ENCODE measurements at regions not wholly inside any gene's neighbourhood (a gene's known extent, or its start where the extent isn't known, plus 50 kb on each side); places are given as distances from the start of the nearest gene placed in this dataset.
"Not testable (repeated sequence)": the region's sequence is repeated elsewhere in the genome, so short reads cannot be mapped to it uniquely, and the experiment has no call there.

GRCh38 chr7:114076392-114077157 is 157.8 kb upstream of the PPP1R3A start:
- not testable (repeated sequence) for DNase-seq

DNA sequence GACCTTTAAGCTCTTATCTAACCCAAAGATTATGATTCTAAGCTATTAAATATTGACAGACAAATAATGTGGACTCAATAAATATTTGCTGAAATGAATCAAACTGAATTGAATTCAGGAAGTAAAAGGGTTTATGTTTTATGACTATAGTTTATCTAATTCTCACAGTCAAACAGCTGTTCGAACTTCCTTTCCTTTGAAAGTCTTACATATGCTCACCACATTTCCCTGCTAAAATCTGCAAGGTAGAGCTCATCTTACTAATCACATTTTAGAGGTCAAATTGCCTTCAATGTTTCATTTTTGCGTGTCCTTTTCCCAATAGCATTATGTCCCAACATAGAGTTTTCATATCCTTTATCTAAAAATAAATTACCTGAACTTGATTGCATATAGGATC is 154.9 kb upstream of the PPP1R3A start:
- no peak for DNase-seq

- DNase-seq, result no peak
Measured at GRCh38 chr7:114070246-114070645, 151.4 kb upstream of the PPP1R3A start.

DNA sequence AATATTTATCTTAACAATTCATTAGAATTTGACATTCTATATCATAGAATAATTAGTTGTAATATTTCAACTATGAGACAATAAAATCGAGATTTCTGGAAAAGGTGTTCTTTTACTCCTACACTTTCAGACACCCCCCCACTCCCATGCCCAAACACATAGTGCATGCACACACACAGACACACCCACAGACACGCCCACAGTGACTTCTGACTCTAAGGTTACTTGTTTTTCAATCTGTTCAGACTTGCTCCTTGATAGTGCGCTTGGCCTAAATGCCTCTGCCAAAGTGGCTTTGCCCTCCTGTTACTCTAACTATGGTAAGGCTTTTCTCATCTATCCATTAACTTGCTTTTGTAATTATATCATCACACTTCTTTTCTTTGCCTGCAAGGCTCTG is 144.0 kb upstream of the PPP1R3A start:
- DNase-seq, result no peak

- no peak for DNase-seq
Measured at GRCh38 chr7:114051871-114052331, 133.1 kb upstream of the PPP1R3A start.

- DNase-seq, result no peak
Measured at GRCh38 chr7:114050571-114050970, 131.8 kb upstream of the PPP1R3A start.

DNA sequence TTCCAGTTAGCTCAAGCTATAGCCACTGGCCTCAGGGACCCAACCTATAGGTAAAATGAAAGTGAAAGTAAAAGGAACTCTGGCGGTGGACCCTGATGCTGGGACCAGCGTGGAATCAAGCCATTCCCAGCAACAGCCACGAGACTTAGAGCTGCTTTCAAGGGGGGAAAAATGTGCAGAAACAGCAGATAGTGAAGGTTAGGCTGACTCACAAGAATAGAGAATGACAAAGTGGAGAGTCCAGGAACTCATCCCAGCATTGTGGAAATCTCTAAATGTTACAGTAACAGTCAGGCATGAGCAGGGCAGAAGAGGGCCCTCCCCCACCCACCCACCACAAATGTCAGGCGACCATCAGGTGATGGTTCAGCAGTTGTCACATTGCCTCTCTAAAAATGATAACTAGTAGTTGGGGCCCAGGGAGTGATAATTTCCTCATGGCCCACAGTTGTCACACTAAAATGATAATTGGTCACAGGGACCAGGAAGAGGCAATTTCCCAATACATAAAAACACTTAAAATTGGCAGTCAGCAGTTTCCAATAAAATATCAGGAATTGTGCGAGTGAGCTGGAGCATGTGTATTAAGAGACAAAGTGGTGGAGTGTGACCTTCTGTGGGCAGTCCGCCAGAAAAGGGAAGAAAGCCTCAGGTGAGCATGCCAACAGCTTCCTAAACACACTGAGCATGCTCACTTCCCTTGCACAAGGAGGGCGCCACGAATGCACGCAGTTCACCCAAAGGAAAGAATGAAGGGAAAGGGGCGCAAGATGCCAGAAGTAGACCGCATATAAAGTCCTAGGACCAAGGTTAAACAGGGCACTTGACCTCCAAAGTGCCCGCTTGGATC is 129.8 kb upstream of the PPP1R3A start:
- DNase-seq, result peak; percentile 44

- DNase-seq, result no peak
Measured at GRCh38 chr7:114047889-114048288, 129.1 kb upstream of the PPP1R3A start.

DNA sequence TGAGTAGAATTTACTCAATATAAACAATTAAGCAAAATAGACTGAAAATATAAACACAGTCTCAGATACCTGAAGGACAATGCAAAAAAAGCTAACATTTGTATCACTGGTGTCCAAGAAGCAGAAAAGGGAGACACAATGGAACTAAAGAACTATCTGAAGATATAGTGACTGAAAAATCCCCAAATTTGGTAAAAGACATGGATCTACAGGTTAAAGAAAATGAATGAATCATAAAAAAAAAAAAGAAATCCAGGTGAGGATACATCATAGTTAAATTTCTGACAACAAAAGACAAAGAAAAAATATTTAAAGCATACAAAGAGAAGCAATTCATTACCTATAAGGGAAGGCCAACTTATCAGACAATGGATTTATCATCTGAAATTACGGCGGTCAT is 114.7 kb upstream of the PPP1R3A start:
- DNase-seq, result no peak

DNA sequence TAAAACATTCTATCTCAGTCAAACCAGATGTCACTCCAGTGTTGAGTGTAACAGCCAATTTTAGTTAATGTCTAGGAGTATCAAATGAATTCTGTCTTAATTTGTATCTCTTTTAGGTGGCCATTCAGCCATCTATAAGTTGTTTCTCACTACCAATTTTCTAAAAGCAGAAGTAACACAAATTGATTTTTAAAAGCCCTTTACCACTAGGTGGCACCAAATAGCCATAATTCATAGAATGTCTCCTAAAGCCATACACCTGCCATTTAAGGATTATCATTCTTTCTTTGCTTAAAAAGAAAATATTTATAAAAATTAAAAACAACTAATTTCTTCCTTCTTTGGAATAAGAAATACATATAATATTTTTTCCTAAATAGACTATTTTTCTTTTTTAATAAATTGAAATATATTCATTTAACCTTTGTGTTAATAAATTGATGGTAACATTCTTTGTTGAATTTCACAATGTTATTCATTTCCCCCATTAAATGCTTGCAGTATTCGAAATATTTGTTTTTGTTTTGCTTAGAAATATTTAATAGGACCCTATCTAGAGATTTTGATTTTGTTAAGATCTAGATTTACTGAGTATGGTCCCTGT is 107.8 kb upstream of the PPP1R3A start:
- peak; percentile 72 for DNase-seq

DNA sequence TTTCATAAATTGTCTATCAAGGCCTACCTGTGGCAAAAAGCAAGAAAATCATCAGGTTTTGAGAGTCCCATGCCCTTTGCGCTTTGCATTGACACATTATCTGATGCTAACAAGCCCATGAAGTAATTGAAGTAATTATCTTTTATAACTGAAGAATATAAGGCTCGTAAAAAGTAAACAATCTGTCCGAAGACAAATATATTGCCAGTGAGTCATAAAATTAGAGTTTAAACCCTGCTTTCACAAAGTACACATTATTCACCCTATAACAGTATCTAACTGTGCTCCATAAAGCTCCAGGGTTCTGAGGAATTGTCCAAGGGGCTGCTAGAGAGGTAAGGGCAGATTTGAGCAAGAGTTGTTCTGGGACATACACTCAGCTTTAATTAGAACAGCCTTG is 102.3 kb upstream of the PPP1R3A start:
- DNase-seq, result no peak

DNA sequence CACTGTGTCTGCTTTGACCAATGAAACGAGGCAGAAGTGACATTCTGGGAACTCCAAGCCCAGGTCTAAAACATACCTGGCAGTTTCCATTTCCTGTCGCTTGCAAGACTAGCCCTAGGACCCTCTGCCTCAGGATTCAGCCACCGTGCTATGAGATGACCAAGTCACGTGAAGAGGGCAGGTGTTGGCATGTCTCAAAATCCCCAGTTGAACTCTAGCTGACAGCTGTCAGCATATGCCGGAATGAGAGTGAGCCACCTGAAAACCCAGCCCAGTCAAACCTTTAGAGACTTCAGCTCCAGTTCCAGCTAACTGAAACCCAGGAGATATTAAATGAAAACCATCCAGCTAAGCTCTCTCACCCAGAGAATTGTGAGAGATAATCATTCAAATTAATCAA is 89.9 kb upstream of the PPP1R3A start:
- DNase-seq, result no peak

DNA sequence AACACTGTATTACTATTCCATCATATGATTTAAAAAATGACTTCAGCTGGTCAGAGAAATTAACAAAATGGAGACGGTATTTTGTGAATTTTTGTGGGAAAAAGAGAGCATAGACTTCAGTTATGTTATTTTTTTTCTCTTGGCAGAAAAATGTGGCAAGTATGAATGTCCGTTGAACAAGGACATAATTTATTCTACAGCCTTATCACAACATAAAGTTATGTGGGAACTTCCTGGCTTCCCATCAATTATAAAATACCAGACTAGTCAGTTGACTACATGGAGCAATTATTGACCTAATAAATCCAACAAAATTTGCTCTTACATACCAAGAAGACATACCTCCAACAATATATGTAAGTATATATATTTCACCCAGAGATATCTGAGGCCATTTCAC is 88.6 kb upstream of the PPP1R3A start:
- no peak for DNase-seq

GRCh38 chr7:113998934-113999333 is 80.1 kb upstream of the PPP1R3A start:
- no peak for DNase-seq

DNA sequence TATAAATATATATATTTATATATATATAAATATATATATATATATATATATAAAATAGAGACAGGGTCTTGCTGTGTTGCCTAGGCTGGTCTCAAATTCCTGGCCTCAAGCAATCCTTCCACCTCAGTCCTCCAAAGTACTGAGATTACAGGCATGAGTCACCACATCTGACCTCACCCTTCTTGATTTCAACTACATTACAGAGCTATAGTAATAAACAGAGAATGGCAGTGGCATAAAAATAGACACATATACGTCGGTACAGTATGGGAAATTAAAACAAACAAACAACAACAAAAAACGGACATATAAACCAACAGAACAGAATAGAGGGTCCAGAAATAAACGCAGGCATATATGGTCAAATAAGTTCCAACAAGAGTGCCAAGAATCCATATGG is 77.6 kb upstream of the PPP1R3A start:
- no peak for DNase-seq

GRCh38 chr7:113986216-113986615 is 67.4 kb upstream of the PPP1R3A start:
- DNase-seq, result no peak

DNA sequence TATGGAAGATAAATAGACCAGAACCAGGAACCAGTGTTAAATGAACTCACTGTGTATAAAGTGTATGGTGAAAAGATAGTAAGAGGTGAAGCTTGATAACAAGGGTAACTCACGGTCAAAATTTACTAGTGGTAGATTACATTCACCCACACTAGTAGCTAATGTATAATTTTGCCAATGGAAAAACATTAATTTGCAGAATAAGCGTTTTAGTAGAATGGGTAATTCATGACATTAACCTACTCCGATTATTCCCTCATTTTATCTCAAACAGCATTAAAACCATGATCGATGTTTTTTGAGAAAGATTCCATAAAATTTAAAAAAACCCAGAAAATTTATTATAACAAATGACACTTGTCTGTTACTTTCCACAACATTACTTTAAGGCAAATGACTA is 57.7 kb upstream of the PPP1R3A start:
- DNase-seq, result no peak

GRCh38 chr7:113968713-113969112 is 49.9 kb upstream of the PPP1R3A start:
- no peak for DNase-seq
